ENCODE measurements at regions not wholly inside any gene's neighbourhood (a gene's known extent, or its start where the extent isn't known, plus 50 kb on each side); places are given as distances from the start of the nearest gene placed in this dataset.
"Not testable (repeated sequence)": the region's sequence is repeated elsewhere in the genome, so short reads cannot be mapped to it uniquely, and the experiment has no call there.

DNA sequence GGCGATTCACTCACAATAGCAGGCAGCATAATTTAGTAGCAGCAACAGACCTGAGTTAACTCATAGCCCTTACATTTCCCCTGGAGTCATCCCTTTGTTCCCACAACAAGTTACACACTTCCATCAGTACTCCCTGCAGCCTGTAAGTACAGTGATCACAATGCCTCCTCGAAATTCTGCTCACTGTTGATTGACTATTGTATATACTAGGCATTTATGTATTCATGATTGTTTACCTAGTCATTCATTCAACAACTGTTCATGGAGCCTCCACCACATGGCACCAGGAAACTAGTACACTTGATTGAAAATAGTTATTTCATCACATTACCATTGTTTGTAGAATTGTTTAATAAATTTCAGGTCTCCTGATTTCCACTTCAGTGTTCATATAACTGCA is 71.4 kb upstream of the P3H2 start:
- DNase-seq, result peak; percentile 18

DNA sequence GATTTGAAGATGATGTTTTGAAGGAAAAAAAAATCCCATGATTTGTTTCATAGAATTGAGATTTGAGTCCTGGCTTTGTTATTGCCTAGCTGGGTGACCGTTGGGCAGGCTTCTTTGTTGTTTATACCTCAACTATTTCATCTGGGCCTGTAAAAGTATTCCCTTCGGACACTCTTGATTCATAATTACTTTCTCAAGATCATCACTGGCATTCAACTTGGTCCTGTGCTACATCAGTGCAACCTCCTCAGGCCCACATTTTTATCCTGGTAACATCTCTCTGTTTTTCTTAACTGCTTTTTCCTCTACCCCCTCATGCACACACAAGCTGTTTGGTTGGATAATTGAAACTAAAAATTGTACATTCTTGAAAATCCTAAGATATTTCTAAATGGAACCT is 67.5 kb upstream of the P3H2 start:
- DNase-seq, result no peak

DNA sequence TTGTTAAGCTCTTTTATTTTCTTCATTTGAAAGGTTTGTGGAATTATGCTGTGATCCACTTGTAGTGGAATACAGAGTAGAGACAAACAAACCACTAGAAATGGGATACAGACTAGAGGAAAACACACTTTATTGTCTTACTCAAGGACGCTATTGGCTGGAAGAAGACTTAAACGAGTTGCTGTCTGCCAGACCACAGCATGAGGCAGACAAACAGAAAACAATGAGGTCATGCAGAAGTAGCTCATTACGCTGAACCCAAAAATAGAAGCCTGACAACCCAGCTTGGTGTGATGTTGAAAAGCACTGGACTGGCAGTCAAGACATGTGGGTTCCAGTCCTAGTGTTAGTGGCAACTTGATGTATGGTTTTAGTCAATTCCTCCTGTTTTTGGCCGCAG is 62.4 kb upstream of the P3H2 start:
- DNase-seq, result peak; percentile 74

DNA sequence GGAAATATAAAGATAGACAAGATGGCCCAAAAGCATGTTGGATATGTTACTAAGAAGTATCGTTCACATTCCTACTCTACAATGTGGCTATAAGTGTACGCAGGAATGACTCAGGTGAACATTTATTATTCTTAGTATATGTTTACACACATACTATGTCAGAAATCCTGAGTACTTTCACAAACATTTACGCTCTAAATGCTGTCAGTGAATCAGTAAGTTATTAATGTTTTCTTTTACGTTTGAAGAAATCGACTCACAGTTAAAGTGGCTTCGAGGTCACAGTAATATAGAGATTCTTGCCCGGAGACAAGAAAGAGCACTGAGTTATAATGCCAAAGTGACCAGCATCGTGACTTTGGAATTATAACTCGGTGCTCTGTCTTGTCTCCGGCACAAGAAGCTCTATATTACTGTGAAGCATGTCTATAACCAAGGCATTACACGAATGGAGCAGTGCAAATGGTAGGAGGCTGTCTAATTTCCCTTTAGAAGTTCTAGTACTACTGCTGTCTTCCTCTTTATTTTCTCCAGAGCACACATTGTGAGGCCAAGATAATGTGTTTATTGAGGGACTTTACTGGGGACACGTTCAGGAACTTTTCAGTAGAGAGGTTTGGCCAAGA is 61.8 kb upstream of the P3H2 start:
- DNase-seq, result no peak

DNA sequence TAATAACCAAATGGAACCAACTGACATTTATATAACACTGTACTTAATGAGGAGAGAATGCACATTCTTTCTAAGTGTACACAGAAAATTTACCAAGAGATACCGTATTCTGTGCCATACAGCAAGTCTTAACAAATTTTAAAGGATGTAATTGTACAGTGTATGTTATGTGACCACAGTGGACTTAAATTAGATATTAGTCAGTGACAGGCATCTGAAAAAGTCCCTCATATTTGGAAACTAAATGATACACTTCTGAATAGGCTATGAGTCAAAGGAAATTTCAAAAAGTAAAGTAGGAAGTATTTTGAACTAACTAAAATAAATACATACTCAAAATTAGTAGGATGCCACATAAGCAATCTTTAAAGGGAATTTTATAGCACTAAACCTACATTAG is 59.6 kb upstream of the P3H2 start:
- no peak for DNase-seq

DNA sequence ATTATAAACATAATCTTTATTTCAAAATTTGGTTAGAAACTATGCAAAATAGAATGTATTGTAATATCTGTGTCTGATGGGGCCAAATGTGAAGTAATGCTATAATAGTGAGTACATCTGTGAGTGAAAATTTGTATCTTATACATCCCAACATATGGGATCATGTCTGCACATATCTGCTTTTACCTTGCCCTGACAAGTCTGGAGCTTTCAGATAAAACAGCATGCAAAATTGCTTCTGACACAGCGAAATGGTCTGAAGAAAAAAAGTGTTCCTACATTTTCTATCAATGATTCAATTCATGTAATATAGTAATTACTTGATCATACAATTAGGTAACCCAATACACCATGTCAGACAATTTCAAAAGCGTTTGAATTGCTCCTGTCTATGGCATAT is 58.1 kb upstream of the P3H2 start:
- DNase-seq, result no peak

DNA sequence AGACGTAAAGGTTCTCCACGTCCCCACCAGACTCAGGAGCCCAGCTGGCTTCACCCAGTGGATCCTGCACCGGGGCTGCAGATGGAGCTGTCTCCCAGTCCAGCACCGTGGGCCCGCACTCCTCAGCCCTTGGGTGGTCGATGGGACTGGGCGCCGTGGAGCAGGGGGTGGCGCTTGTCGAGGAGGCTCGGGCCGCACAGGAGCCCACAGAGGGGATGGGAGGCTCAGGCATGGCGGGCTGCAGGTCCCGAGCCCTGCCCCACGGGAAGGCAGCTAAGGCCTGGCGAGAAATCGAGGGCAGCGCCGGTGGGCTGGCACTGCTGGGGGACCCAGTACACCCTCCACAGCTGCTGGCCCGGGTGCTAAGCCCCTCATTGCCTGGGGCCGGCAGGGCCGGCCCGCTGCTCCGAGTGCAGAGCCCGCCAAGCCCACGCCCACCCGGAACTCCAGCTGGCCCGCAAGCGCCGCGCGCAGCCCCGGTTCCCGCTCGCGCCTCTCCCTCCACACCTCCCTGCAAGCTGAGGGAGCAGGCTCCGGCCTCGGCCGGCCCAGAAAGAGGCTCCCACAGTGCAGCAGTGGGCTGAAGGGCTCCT is 56.3 kb upstream of the P3H2 start:
- not testable (repeated sequence) for DNase-seq

DNA sequence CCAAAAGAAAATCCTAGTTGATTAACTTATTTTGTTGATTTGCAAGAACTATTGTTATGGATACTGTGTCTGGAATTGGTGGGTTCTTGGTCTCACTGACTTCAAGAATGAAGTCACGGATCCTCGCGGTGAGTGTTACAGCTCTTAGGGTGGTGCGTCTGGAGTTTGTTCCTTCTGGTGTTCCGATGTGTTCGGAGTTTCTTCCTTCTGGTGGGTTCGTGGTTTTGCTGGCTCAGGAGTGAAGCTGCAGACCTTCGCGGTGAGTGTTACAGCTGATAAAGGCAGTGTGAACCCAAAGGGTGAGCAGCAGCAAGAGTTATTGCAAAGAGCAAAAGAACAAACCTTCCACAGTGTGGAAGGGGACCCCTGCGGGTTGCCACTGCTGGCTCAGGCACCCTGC is 55.4 kb upstream of the P3H2 start:
- not testable (repeated sequence) for DNase-seq

DNA sequence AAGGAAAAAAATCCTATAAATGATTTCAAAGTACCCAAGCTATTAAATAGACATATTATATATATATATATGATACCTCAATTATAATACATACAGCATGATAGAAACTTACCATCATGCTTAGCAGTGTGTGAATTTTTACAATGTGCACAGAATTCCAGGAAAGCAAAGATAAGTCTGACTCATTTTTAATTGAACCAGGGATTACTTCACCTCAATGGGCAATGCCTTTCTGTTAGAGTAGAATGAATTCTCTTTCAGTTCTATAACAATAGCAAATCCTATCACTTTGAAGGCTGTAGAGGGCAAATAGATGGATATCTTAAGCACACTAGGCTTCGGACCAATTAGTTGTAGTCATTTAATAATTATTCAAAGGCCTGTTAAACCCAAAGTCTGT is 54.8 kb upstream of the P3H2 start:
- no peak for DNase-seq

DNA sequence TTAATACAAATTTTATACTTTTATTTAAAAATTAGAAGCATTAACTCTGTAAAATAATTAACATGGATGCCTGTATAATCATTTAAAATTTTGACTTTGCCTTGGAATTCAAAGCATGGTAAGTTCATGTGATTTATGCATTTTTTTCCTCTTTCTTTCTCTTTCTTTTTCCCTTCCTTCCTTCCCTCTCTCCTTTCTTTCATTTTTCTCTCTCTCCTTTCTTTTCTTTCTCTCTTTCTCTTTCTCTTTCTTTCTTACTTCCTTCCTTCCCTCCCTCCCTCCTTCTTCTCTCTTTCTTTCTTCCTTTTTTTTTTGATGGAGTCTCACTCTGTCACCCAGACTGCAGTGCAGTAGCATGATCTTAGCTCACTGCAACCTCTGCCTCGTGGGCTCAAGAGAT is 53.8 kb upstream of the P3H2 start:
- DNase-seq, result no peak

DNA sequence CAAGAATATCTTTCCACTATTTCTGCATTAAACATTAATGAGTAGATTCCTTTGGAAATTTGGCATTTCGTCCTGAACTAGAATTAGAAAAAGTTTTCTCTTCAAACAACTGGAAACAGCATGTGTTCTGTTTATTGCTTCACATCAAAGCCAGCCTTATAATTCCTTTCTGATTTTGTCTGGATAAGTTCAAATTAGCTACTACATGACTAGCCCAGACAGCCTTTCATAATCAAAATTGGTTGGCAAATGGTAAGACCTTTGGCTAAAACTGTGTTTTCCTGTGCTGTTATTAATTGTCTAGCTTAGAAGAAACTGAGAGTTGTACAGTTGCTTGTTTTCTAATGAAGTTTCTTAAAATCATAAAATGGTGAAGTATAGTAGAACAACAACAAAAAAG is 52.7 kb upstream of the P3H2 start:
- DNase-seq, result no peak

DNA sequence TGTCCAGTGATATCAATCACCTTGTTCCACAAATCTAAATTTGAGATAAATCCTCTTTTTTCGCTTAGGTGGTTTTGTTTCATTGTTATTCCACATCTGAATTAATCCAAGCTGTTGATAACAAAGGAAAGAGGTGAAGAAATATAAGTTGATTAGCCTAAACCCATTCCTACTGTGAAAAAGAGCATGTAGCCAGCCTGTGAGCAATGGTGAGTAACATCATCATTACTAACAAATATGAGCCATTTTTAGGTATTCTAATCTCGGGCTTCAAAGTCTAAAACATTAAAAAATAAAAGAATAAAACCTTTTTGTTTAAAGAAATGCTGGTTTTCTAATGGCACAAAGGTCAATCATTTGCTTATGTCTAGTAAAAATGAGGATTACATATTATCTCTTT is 52.1 kb upstream of the P3H2 start:
- no peak for DNase-seq

Measured in dermis blood vessel endothelial cell (primary cell).